GM21576 (cell line): ENCODE measurements at regions not wholly inside any gene's neighbourhood (a gene's known extent, or its start where the extent isn't known, plus 50 kb on each side); places are given as distances from the start of the nearest gene placed in this dataset.
A peak's percentile ranks its signal among the peaks of the same experiment; 100 is the strongest.
"Not testable (repeated sequence)": the region's sequence is repeated elsewhere in the genome, so short reads cannot be mapped to it uniquely, and the experiment has no call there.

ENCODE experiments used
- ATAC-seq: cut with Tn5 transposase; IDR thresholded peaks from one replicate; pipeline ENCODE4 v1.9.1; 2021; ENCODE audit warnings: mild to moderate bottlenecking, moderate library complexity; ENCODE audit not compliant: unreplicated experiment

DNA sequence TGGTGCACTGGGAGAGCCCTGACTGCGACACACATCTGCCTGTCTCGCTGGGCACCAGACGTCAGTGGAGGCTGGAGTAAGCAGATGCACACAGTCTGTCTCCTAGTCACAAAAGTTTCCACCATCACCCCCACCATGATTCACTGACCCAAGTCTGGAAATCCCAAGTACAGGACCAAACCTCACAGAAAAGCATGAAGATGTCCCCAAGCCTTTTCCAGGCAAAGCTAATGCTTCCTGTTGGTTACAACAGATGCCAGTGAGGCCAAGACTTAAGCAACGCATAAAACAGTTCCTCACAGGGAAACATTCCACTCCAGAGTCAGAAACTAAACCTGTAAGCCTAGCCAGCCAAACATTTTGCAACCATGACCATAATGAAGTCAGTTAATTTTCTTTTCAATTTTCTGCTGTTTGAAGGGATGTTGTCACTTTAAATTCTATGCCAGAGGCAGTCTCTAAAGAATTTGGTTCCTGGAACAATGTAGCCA lies 259.3 kb upstream of the SLC30A5 start:
- no peak for ATAC-seq

- no peak for ATAC-seq
Observed at GRCh38 chr5:68838157-68838718, 255.6 kb upstream of the SLC30A5 start.

DNA sequence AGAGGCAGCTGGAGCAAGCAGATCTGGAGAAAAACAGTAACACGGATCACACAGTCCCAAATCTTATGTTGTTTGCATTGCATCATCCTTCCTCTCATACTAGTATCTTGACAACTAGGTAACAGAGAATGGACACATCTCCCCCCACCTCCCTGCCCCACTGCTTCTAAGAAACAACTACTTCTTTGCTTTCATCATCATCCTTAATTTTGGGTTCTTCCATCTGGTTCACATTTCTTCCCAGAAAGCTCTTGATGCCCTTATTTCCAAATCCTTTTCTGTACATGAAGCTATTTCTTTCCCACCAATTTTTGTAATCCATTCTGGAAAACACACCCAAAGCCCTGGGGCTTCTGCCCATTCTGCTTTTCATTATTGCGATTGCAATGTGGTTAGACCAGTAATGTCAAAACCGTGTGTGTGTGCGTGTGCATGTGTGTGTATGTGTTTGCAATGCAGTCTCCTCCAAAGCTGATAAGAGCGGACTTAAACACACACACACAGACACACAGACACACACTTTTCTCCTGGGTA lies 254.7 kb upstream of the SLC30A5 start:
- no peak for ATAC-seq

- ATAC-seq: no peak
Observed at GRCh38 chr5:68843624-68844364, 250.0 kb upstream of the SLC30A5 start.

GRCh38 chr5:68845131-68845530 lies 248.7 kb upstream of the SLC30A5 start:
- ATAC-seq: no peak

GRCh38 chr5:68846828-68847227 lies 247.0 kb upstream of the SLC30A5 start:
- no peak for ATAC-seq

GRCh38 chr5:68848091-68848490 lies 245.7 kb upstream of the SLC30A5 start:
- no peak for ATAC-seq

GRCh38 chr5:68849103-68849502 lies 244.7 kb upstream of the SLC30A5 start:
- ATAC-seq: no peak

DNA sequence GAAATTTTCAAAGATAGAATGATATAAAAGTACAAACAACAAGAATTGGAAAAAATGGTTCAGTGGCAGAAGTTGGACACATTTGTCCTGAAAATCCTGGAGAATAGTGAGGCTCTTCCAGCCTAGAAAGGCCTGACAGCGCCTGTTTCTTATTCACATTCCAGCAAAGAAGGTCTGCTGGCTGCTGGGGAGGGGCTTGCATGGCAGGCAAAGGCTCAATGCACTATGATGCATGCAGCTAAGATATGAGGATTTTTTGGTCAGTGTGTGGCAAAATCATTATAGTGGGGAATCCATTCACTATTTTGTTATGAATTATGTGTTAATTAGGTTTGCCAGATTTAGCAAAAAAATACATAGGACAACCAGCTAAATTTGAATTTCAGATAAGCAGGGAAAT lies 243.9 kb upstream of the SLC30A5 start:
- no peak for ATAC-seq

GRCh38 chr5:68861099-68861498 lies 232.7 kb upstream of the SLC30A5 start:
- ATAC-seq: no peak

- ATAC-seq: no peak
Observed at GRCh38 chr5:68862560-68862959, 231.3 kb upstream of the SLC30A5 start.

DNA sequence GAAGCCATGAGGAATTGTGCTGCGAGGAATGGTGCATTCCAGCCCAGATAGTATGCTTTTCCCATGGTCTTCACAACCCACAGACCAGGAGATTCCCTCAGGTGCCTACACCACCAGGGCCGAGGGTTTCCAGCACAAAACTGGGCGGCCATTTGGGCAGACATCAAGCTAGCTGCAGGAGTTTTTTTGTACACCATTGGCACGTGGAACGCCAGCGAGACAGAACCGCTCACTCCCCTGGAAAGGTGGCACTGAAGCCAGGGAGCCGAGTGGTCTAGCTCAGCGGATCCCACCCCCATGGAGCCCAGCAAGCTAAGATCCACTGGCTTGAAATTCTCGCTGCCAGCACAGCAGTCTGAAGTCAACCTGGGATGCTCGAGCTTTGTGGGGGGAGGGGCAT lies 228.6 kb upstream of the SLC30A5 start:
- ATAC-seq: not testable (repeated sequence)

- no peak for ATAC-seq
Observed at GRCh38 chr5:68872088-68872839, 221.6 kb upstream of the SLC30A5 start.

DNA sequence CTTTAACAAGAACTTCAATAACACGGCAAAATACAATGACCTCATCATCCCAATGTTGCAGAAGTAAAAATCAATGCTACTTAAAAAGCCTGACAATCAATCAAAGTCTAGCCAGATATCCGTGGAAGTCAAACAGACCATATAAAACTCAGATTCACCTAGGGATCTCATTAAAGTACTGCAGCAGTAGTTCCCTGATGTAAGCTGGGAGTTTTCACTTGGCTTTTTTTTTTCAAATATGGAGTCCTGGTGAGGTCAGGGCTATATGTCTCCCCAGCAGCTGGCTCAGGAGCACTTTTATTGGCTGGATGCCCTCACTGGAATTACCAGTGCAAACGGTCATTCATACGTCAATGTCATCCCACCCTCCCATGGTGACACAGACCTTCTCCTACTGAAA lies 220.6 kb upstream of the SLC30A5 start:
- ATAC-seq: no peak

- ATAC-seq: no peak
Observed at GRCh38 chr5:68875351-68875750, 218.5 kb upstream of the SLC30A5 start.

DNA sequence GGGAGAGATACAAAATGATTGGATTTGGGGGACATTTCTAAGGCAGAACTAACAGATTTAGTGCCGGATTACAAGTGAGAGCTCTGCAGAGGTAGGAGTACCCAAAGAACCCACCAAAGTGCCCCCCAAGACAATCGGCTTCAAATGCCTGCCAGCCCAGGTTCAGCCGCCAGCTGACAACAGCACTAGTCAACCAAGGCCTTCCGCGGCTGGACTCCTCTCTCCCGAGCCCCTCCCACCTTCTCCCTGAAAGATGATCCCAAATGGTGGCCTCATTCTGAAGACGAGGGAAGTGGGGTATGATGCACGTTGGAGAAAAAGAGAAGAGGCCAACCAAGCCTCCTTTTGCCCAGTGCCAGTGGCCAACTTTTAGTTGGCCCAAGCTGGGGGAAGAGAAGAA lies 210.4 kb upstream of the SLC30A5 start:
- ATAC-seq: no peak

DNA sequence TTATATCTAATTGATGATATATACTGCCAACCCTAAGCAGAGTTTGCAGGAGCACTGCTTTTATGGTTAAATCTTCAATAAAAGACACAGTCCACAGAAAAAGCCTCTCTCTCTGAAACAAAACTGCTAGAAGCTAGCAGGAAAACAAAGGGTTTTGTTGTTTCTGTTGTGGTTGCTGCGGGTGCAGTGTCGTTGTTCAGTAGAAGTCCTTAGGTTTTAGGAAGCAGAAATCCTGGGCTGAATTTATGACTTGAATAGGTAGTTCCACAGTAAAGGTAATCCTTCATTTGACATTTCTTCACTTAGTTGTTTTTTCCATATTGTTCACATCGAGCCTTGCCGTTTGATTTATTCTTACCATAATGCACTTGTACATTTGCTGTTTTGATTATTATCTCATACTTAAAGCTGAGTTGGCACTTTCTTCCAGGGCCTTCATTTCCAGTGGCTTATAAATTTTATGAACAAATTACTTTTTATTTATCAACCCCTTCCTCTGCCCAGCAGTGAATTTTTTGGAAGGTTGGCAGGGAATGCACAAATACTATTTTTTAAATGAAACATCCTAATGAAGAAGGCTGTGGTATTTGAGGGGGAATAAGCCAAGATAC lies 209.6 kb upstream of the SLC30A5 start:
- no peak for ATAC-seq

DNA sequence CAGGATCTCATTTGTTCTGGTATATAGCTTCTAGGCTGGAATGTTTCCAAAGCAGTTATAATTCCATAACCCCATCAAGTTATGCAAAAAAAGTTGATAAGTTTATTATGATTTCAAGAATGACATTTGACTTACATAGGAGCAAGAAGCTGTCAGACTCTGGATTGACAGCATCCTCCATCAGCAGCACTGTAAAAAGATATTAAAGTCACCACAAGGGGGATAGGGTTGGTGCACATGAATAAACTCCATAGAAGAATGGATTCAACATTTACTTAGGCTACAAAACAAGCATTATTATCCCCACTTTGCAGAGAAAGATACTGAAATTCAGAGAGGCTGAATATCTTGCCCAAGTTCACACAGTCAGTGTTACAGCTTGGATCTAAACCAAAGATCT lies 208.9 kb upstream of the SLC30A5 start:
- no peak for ATAC-seq

DNA sequence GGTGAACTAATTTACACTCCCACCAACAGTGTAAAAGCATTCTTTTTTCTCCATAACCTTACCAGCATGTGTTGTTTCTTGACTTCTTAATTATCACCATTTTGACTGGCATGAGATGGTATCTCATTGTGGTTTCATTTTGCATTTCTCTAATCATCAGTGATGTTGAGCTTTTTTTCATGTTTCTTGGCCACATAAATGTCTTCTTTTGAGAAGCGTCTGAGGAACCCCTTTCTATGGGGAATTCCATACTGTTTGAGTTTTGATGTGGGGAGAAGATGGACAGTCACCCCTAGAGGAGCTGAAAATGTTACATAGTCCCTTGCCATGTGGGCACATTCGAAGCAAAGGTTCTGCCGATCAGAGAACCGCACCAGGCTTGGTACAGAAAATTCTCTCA lies 207.0 kb upstream of the SLC30A5 start:
- ATAC-seq: no peak

GRCh38 chr5:68891718-68892117 lies 202.1 kb upstream of the SLC30A5 start:
- ATAC-seq: peak; percentile 46

- no peak for ATAC-seq
Observed at GRCh38 chr5:68894673-68895072, 199.1 kb upstream of the SLC30A5 start.
